Mammary epithelial cell (primary cell): ENCODE measurements at regions not wholly inside any gene's neighbourhood (a gene's known extent, or its start where the extent isn't known, plus 50 kb on each side); places are given as distances from the start of the nearest gene placed in this dataset.

Source experiments
- CTCF ChIP-seq, 2 donors: IDR thresholded peaks in 1 of 2; conservative IDR thresholded peaks in 1 of 2; 2 replicates each; pipeline ENCODE4 v1.5.1; 2011 to 2012; ENCODE audit warnings: inconsistent platforms in 2 of 2, low read length in 2 of 2, mild to moderate bottlenecking in 2 of 2, control low read depth in 1 of 2, low read depth in 1 of 2; ENCODE audit not compliant: insufficient read depth in 1 of 2; ENCODE audit errors: extremely low read depth in 1 of 2
- EZH2 ChIP-seq: IDR thresholded peaks from 2 replicates; pipeline ENCODE4 v1.6.1; 2012; ENCODE audit warnings: low read length, inconsistent platforms, borderline replicate concordance

- TF ChIP-seq CTCF (conservative IDR thresholded peaks at IDR 0.05 in 1 of 2, IDR thresholded peaks at IDR 0.05 in 1 of 2; ENCODE audit: extremely low read depth in 1 of 2, insufficient read depth in 1 of 2, low read depth in 1 of 2, low read length in 2 of 2) (no peak), EZH2 (no peak)
Measured at GRCh38 chr1:169044971-169045370, 61.5 kb upstream of the ATP1B1 start.
